ENCODE measurements at regions not wholly inside any gene's neighbourhood (a gene's known extent, or its start where the extent isn't known, plus 50 kb on each side); places are given as distances from the start of the nearest gene placed in this dataset.
A peak's percentile ranks its signal among the peaks of the same experiment; 100 is the strongest.

- Histone ChIP-seq H3K36me3 (no peaks in the 10 kb centered on the region), H3K4me3 (no peak overlapping the region), H3K27me3 (ENCODE audit: low read depth) (no peaks in the 10 kb centered on the region), H3K27ac (no peak overlapping the region), H3K4me1 (peaks cover 14% of the 10 kb centered on the region), H3K9me3 (no peaks in the 10 kb centered on the region)
- peak; percentile 62 for TF ChIP-seq CTCF (IDR thresholded peaks at IDR 0.05)
- DNase-seq (peak; percentile 46), ATAC-seq (peak; percentile 80 to 85)
- intact Hi-C loops (cut with DNase I) = no loop called here
Observed at GRCh38 chr4:100095729-100096595, 94.3 kb downstream of the DDIT4L start.

- intact Hi-C loops (cut with DNase I) = no loop called here
- Histone ChIP-seq H3K27ac (no peak overlapping the region), H3K9me3 (no peaks in the 10 kb centered on the region), H3K4me1 (peaks cover 14% of the 10 kb centered on the region), H3K4me3 (no peak overlapping the region), H3K36me3 (no peaks in the 10 kb centered on the region), H3K27me3 (ENCODE audit: low read depth) (no peaks in the 10 kb centered on the region)
- ATAC-seq = peak; percentile 95 to 98
- peak; percentile 82 for TF ChIP-seq CTCF (IDR thresholded peaks at IDR 0.05)
- DNase-seq = peak; percentile 85
Observed at GRCh38 chr4:100093091-100093866, 97.0 kb downstream of the DDIT4L start.

- Histone ChIP-seq H3K36me3 (no peaks in the 10 kb centered on the region), H3K27ac (no peak overlapping the region), H3K4me3 (no peak overlapping the region), H3K27me3 (ENCODE audit: low read depth) (no peaks in the 10 kb centered on the region), H3K4me1 (no peaks in the 10 kb centered on the region), H3K9me3 (no peaks in the 10 kb centered on the region)
- no peak for DNase-seq
- intact Hi-C loops (cut with DNase I) = no loop called here
- TF ChIP-seq CTCF (IDR thresholded peaks at IDR 0.05) = no peak
- ATAC-seq = peak in 1 of 2 donors; percentile 24
Observed at GRCh38 chr4:100087743-100088142, 102.5 kb downstream of the DDIT4L start.

- Histone ChIP-seq H3K27ac (no peak overlapping the region), H3K9me3 (no peaks in the 10 kb centered on the region), H3K4me3 (no peak overlapping the region), H3K27me3 (ENCODE audit: low read depth) (no peaks in the 10 kb centered on the region), H3K36me3 (no peaks in the 10 kb centered on the region), H3K4me1 (no peaks in the 10 kb centered on the region)
- no peak for TF ChIP-seq CTCF (IDR thresholded peaks at IDR 0.05)
- DNase-seq (no peak), ATAC-seq (no peak)
- intact Hi-C loops (cut with DNase I) = no loop called here
Observed at GRCh38 chr4:100086766-100087431, 103.4 kb downstream of the DDIT4L start.

- DNase-seq (no peak), ATAC-seq (no peak)
- no peak for TF ChIP-seq CTCF (IDR thresholded peaks at IDR 0.05)
Observed at GRCh38 chr4:100084892-100085291, 105.4 kb downstream of the DDIT4L start.

More at GRCh38 chr4:100084892-100085291, 105.4 kb downstream of the DDIT4L start:
- intact Hi-C loops (cut with DNase I) = no loop called here
- H3K36me3 ChIP-seq = no peaks in the 10 kb centered on the region
- H3K27me3 ChIP-seq (ENCODE audit: low read depth) = no peaks in the 10 kb centered on the region
- H3K27ac ChIP-seq = no peak overlapping the region
- H3K4me3 ChIP-seq = no peak overlapping the region
- H3K4me1 ChIP-seq = no peaks in the 10 kb centered on the region
- no peaks in the 10 kb centered on the region for H3K9me3 ChIP-seq

Measured in lower lobe of right lung (tissue), 2 donors.